Globus pallidus (tissue), 1 donor: ENCODE measurements at regions not wholly inside any gene's neighbourhood (a gene's known extent, or its start where the extent isn't known, plus 50 kb on each side); places are given as distances from the start of the nearest gene placed in this dataset.
"Not testable (repeated sequence)": the region's sequence is repeated elsewhere in the genome, so short reads cannot be mapped to it uniquely, and the experiment has no call there.

Experiments
- DNase-seq: peaks from one replicate; pipeline ENCODE4 v3.0.0-alpha.2; 2015; ENCODE audit warnings: low spot score

GRCh38 chr2:118791483-118791882, 56.0 kb downstream of the EN1 start:
- DNase-seq = no peak

- DNase-seq = no peak
These were observed 60.7 kb downstream of the EN1 start for GRCh38 chr2:118786746-118787145.

GRCh38 chr2:118784860-118785259, 62.6 kb downstream of the EN1 start:
- no peak for DNase-seq

- no peak for DNase-seq
These were observed 68.1 kb downstream of the EN1 start for GRCh38 chr2:118779362-118779761.

GRCh38 chr2:118774458-118775133, 72.9 kb downstream of the EN1 start:
- no peak for DNase-seq

GRCh38 chr2:118773826-118774225, 73.6 kb downstream of the EN1 start:
- no peak for DNase-seq

GRCh38 chr2:118772487-118773200, 74.8 kb downstream of the EN1 start:
- DNase-seq = no peak

- DNase-seq = no peak
These were observed 77.6 kb downstream of the EN1 start for GRCh38 chr2:118769707-118770400.

- no peak for DNase-seq
These were observed 80.6 kb downstream of the EN1 start for GRCh38 chr2:118766871-118767270.

- no peak for DNase-seq
These were observed 82.6 kb downstream of the EN1 start for GRCh38 chr2:118764855-118765254.

- no peak for DNase-seq
These were observed 83.7 kb downstream of the EN1 start for GRCh38 chr2:118763797-118764196.

- no peak for DNase-seq
These were observed 85.2 kb downstream of the EN1 start for GRCh38 chr2:118762290-118762689.

GRCh38 chr2:118761771-118762170, 85.7 kb downstream of the EN1 start:
- no peak for DNase-seq

GRCh38 chr2:118755901-118756300, 91.5 kb downstream of the EN1 start:
- DNase-seq = no peak

- DNase-seq = no peak
These were observed 92.1 kb downstream of the EN1 start for GRCh38 chr2:118755384-118755783.

GRCh38 chr2:118752762-118753429, 94.6 kb downstream of the EN1 start:
- DNase-seq = no peak

- no peak for DNase-seq
These were observed 96.4 kb downstream of the EN1 start for GRCh38 chr2:118750959-118751565.

- DNase-seq = no peak
These were observed 99.1 kb downstream of the EN1 start for GRCh38 chr2:118748245-118748885.

GRCh38 chr2:118747637-118748036, 99.8 kb downstream of the EN1 start:
- no peak for DNase-seq

GRCh38 chr2:118747066-118747465, 100.4 kb downstream of the EN1 start:
- no peak for DNase-seq

GRCh38 chr2:118744682-118745181, 102.7 kb downstream of the EN1 start:
- not testable (repeated sequence) for DNase-seq
